Right forelimb (tissue), 1 donor: ENCODE measurements at regions not wholly inside any gene's neighbourhood (a gene's known extent, or its start where the extent isn't known, plus 50 kb on each side); places are given as distances from the start of the nearest gene placed in this dataset.
"Not testable (repeated sequence)": the region's sequence is repeated elsewhere in the genome, so short reads cannot be mapped to it uniquely, and the experiment has no call there.

Source experiments
- DNase-seq: peaks from one replicate; pipeline ENCODE4 v3.0.0-alpha.2; 2018

- DNase-seq, result no peak
Measured at GRCh38 chr13:48583859-48584311, 51.0 kb upstream of the RCBTB2 start.

GRCh38 chr13:48585456-48585840 is 52.6 kb upstream of the RCBTB2 start:
- no peak for DNase-seq

- DNase-seq, result peak; percentile 56
Measured at GRCh38 chr13:48586591-48587103, 53.8 kb upstream of the RCBTB2 start.

- no peak for DNase-seq
Measured at GRCh38 chr13:48588120-48588519, 55.2 kb upstream of the RCBTB2 start.

- no peak for DNase-seq
Measured at GRCh38 chr13:48590141-48590901, 57.4 kb upstream of the RCBTB2 start.

GRCh38 chr13:48591124-48591872 is 58.4 kb upstream of the RCBTB2 start:
- not testable (repeated sequence) for DNase-seq

- DNase-seq, result no peak
Measured at GRCh38 chr13:48591889-48592687, 59.2 kb upstream of the RCBTB2 start.

- DNase-seq, result no peak
Measured at GRCh38 chr13:48592688-48593049, 59.8 kb upstream of the RCBTB2 start.

GRCh38 chr13:48593536-48593935 is 60.2 kb upstream of the CYSLTR2 start:
- no peak for DNase-seq

GRCh38 chr13:48594096-48594815 is 59.5 kb upstream of the CYSLTR2 start:
- DNase-seq, result no peak

- no peak for DNase-seq
Measured at GRCh38 chr13:48595431-48596429, 58.0 kb upstream of the CYSLTR2 start.

GRCh38 chr13:48600374-48601364 is 53.1 kb upstream of the CYSLTR2 start:
- DNase-seq, result peak; percentile 49

- no peak for DNase-seq
Measured at GRCh38 chr13:48602296-48603016, 51.3 kb upstream of the CYSLTR2 start.

- DNase-seq, result no peak
Measured at GRCh38 chr13:48603375-48603774, 50.4 kb upstream of the CYSLTR2 start.
